Stimulated activated memory B cell treated with anti-CD40 and anti-IgM and Interleukin-4, amounts not matched to agents 10 μg/mL and 1 μg/mL and 100 μg/mL, for 72 hours (primary cell): ENCODE measurements at regions not wholly inside any gene's neighbourhood (a gene's known extent, or its start where the extent isn't known, plus 50 kb on each side); places are given as distances from the start of the nearest gene placed in this dataset.

Experiments used
- ATAC-seq: fragments of 150-1000 bp; cut with Tn5 transposase; 2 replicates; pipeline ENCODE4 v1.10.0; 2021
- H3K27ac Mint-ChIP-seq: one replicate; pipeline ENCODE4 v1.8.0; 2022; ENCODE audit warnings: mild to moderate bottlenecking, mixed read lengths
- H3K27me3 Mint-ChIP-seq: one replicate; pipeline ENCODE4 v1.8.0; 2022; ENCODE audit warnings: mixed read lengths
- H3K36me3 Mint-ChIP-seq: one replicate; pipeline ENCODE4 v1.8.0; 2022; ENCODE audit warnings: mixed read lengths
- H3K4me1 Mint-ChIP-seq: one replicate; pipeline ENCODE4 v1.8.0; 2022; ENCODE audit warnings: mixed read lengths
- H3K4me3 Mint-ChIP-seq: one replicate; pipeline ENCODE4 v1.8.0; 2022; ENCODE audit warnings: mild to moderate bottlenecking, moderate library complexity, mixed read lengths
- H3K9me3 Mint-ChIP-seq: one replicate; pipeline ENCODE4 v1.8.0; 2022; ENCODE audit warnings: mixed read lengths

DNA sequence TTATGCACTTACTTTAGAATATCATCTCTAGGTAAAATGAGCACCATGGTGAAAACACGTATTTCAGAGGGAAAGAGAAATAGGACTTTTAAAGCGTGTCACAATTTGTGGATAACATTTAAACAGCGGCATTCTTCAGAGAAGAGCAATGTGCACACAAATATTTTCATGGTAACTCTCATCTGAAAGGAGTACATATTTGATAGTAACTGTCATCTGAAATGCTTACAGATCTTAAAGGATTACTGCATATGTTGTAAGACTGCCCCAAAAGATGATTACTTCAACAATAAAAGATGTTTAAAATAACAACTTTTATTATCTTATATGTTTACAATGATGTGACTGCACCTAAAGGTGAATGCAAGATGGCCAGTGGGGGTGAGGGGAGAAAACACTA lies 408.8 kb downstream of the PLA2G4A start:
- H3K4me1 Mint-ChIP-seq, result no peaks in the 10 kb centered on the region
- ATAC-seq, result no peak
- H3K27me3 Mint-ChIP-seq, result no peaks in the 10 kb centered on the region
- no peak overlapping the region for H3K4me3 Mint-ChIP-seq
- no peak overlapping the region for H3K27ac Mint-ChIP-seq
- peaks cover 3% of the 10 kb centered on the region for H3K9me3 Mint-ChIP-seq
- no peaks in the 10 kb centered on the region for H3K36me3 Mint-ChIP-seq

DNA sequence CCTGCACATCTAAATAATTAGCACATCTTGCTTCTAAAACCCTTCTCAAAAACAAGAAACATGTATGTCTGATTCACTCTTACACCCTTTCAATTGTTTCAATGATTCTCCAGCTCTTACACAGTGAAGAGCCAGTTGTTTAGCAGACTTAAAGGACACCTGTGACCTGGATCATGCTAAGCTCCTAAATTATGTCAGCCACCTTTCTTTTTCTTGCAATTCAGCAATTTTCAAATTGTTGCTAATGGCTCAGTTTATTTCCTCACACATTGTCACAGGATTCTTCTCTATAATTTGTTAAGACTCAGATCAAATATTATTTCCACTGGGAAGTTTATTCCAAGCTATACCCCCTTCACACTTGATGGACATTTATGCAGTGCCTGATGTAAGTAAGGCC lies 413.2 kb downstream of the PLA2G4A start:
- Mint-ChIP-seq H3K27me3 (no peaks in the 10 kb centered on the region), H3K27ac (no peak overlapping the region), H3K4me3 (no peak overlapping the region), H3K36me3 (no peaks in the 10 kb centered on the region), H3K9me3 (peaks cover 2% of the 10 kb centered on the region), H3K4me1 (no peaks in the 10 kb centered on the region)
- no peak for ATAC-seq

DNA sequence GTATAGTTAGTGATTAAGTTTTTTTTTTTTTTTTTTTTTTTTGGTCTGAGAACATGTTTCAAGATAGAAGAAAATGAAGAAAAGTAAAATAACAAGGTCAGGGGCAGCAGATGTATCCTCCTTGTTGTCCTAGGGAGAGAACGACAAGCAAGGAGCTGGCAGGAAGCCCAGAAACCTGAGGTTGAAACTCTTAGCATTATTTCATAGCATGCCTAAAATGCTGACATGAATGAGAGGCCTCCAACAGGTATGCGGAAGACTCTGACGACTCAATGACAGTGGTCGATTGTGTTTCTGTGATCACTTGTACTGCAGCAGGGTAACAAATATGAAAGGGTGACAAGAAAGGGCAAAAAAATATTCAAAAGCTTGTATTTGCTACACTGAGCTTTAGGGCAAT lies 415.9 kb downstream of the PLA2G4A start:
- ATAC-seq, result no peak
- no peaks in the 10 kb centered on the region for H3K4me1 Mint-ChIP-seq
- peaks cover 3% of the 10 kb centered on the region for H3K9me3 Mint-ChIP-seq
- H3K36me3 Mint-ChIP-seq, result no peaks in the 10 kb centered on the region
- no peak overlapping the region for H3K4me3 Mint-ChIP-seq
- H3K27ac Mint-ChIP-seq, result no peak overlapping the region
- H3K27me3 Mint-ChIP-seq, result no peaks in the 10 kb centered on the region

DNA sequence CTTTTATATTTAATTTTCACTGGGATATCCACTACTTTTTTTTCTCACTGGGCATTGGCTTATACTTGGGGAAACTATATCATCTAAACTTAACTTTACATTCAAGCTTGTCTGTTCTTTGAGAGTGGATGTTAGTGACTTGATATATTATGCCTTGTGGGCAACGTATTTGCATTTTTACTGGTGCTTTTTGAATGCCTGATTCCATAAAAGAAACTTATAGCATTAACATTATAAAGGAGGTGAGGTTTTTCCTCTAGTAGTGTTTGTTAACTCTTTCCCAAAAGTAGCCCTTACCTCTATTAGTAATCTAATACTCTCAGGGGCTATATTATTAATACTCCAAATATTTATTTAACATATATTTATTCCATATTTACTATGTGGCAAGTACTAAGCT lies 416.5 kb downstream of the PLA2G4A start:
- Mint-ChIP-seq H3K4me1 (no peaks in the 10 kb centered on the region), H3K36me3 (no peaks in the 10 kb centered on the region), H3K4me3 (no peak overlapping the region), H3K27ac (no peak overlapping the region), H3K9me3 (peaks cover 3% of the 10 kb centered on the region), H3K27me3 (no peaks in the 10 kb centered on the region)
- ATAC-seq, result no peak

DNA sequence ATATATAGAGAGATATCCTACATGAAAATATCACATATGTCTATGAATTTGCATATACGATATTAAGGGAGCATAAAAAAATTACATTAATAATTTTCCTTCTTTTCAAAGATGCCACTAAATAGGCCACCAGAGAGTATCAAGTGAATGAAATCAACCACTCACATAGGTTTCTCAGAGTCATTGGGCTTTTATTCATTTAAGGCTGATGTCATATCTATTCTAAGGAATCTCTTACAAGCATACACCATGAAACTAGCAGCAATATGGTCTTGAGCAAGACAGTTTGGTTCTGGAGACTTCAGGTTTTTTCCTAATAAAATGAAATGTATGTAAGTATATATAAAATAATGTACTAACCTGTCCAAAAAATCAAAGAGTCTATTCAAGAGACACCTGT lies 420.4 kb downstream of the PLA2G4A start:
- no peaks in the 10 kb centered on the region for H3K27me3 Mint-ChIP-seq
- H3K4me3 Mint-ChIP-seq, result no peak overlapping the region
- no peaks in the 10 kb centered on the region for H3K36me3 Mint-ChIP-seq
- H3K9me3 Mint-ChIP-seq, result peaks cover 3% of the 10 kb centered on the region
- H3K4me1 Mint-ChIP-seq, result no peaks in the 10 kb centered on the region
- H3K27ac Mint-ChIP-seq, result no peak overlapping the region
- no peak for ATAC-seq

DNA sequence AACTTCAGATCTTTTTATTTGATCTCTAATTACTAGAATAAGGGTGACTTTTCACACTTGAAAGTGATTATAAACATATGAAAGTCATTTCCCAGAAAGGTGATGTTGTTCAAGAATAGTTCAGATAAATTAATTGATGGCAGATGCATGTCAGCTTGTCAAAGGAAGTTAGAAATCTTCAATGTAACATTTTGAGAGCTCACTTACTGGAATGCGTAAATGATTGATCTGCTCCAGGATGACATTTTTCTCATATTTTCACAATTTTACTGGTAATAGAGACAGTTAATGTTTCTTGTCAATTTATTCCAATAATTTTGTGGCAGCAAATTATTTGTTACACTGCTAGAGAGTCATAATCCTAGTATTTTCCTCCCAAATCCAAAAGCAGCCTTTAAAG lies 424.2 kb downstream of the PLA2G4A start:
- no peak overlapping the region for H3K27ac Mint-ChIP-seq
- no peaks in the 10 kb centered on the region for H3K9me3 Mint-ChIP-seq
- H3K4me3 Mint-ChIP-seq, result no peak overlapping the region
- H3K36me3 Mint-ChIP-seq, result no peaks in the 10 kb centered on the region
- no peaks in the 10 kb centered on the region for H3K4me1 Mint-ChIP-seq
- no peaks in the 10 kb centered on the region for H3K27me3 Mint-ChIP-seq
- ATAC-seq, result no peak

DNA sequence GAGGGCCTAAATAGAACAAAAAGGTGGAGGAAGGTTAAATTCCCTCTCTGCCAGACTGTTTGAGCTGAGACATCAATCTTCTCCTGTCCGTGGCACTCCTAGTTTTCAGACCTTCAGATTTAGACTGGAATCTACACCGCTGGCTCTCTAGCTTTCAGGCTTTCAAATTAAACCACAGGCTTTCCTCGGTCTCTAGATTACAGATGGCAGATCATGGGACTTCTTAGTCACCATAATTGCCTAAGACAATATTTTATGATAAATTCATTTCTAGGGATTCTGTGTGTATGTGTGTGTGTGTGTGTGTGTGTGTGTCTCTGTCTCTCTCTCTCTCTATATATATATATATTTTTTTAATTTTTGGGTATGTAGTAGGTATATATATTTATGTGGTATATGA lies 428.7 kb downstream of the PLA2G4A start:
- Mint-ChIP-seq H3K9me3 (no peaks in the 10 kb centered on the region), H3K4me1 (no peaks in the 10 kb centered on the region), H3K27ac (no peak overlapping the region), H3K4me3 (no peak overlapping the region), H3K27me3 (no peaks in the 10 kb centered on the region), H3K36me3 (no peaks in the 10 kb centered on the region)
- ATAC-seq, result no peak

DNA sequence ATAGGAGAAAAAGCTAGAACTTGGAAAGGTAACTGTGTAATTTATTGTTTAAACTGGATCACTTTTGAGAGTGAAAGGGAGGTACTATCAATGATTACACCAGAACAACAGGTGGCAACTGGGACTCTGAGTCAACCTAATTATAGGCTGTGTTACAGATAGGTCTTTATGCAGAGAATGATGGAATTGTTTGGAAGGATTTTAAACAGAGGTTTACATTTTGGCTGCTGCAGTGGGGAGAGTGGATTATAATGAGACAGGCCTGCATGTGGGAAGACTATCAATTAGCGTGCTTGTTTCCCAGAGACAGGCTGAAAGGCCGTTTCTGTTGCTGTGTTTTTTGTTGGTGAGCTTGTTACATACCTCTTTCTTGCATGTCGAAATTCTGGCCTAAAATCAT lies 432.9 kb downstream of the PLA2G4A start:
- Mint-ChIP-seq H3K27me3 (no peaks in the 10 kb centered on the region), H3K9me3 (no peaks in the 10 kb centered on the region), H3K4me1 (no peaks in the 10 kb centered on the region), H3K4me3 (no peak overlapping the region), H3K27ac (no peak overlapping the region), H3K36me3 (no peaks in the 10 kb centered on the region)
- ATAC-seq, result no peak

DNA sequence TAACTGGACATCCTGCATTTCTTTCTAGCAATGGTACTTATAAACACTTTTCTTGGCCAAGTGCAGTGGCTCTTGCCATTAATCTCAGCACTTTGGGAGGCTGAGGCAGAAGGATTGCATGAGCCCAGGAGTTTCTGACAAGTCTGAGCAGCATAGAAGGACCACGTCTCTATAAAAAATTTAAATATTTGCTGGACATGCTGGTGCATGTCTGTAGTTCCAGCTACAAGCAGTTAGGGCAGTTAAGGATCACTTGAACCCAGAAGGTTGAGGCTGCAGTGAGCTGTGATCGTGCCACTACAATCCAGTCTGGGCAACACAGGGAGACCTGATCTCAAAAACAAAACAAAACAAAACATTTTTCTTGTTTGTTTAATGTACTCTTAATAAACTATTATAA lies 434.0 kb downstream of the PLA2G4A start:
- H3K9me3 Mint-ChIP-seq, result no peaks in the 10 kb centered on the region
- H3K27me3 Mint-ChIP-seq, result no peaks in the 10 kb centered on the region
- no peak for ATAC-seq
- H3K4me3 Mint-ChIP-seq, result no peak overlapping the region
- H3K4me1 Mint-ChIP-seq, result no peaks in the 10 kb centered on the region
- H3K27ac Mint-ChIP-seq, result no peak overlapping the region
- H3K36me3 Mint-ChIP-seq, result no peaks in the 10 kb centered on the region

DNA sequence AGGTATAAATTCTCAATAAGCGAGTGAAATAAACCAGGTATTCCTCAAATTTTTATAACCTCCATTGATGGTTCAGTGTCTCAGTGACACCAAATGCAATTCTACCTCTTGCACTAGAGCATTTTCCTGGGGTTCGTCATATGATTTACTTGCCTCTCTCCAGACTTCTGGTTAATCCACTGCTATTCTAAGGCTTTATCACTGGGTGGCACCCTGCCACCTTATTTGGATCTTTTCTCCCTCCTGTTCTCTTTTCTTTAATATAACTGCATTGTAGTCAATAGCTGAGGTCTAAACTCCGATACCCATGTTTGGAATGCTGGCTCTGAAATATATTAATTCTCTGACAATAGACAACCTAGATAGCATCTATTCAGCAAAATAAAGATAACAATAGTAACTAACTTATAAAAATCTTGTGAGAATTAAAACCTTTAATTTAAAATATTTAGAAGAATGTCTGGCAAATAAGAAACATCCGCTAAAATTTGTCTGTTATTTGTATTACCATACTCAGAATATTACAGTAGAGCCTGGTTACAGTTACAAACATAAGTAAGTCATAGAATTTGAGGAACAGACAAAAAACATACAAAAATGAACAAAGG lies 436.4 kb downstream of the PLA2G4A start:
- no peaks in the 10 kb centered on the region for H3K9me3 Mint-ChIP-seq
- no peaks in the 10 kb centered on the region for H3K36me3 Mint-ChIP-seq
- no peak for ATAC-seq
- no peaks in the 10 kb centered on the region for H3K4me1 Mint-ChIP-seq
- no peaks in the 10 kb centered on the region for H3K27me3 Mint-ChIP-seq
- no peak overlapping the region for H3K27ac Mint-ChIP-seq
- H3K4me3 Mint-ChIP-seq, result no peak overlapping the region

DNA sequence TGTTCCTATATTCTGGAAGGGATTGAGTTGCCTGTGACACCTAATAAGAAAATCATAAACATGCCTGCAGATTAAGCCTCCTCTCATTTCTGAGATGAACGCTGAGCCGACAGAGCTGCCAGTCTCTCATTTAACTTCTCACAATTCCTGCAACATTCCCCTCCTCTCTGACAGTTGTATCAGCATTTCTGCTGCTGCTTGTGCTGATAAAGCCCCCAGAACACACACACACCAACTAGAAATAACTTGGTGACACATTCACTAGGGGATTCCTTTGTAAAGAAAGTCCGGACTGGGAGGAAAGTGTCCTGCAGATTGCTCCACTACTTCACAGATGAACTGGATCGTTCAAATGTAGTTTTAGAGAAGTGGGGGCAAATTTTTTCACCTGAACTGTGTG lies 437.3 kb downstream of the PLA2G4A start:
- no peak overlapping the region for H3K4me3 Mint-ChIP-seq
- no peak overlapping the region for H3K27ac Mint-ChIP-seq
- no peaks in the 10 kb centered on the region for H3K27me3 Mint-ChIP-seq
- H3K36me3 Mint-ChIP-seq, result no peaks in the 10 kb centered on the region
- no peak for ATAC-seq
- no peaks in the 10 kb centered on the region for H3K4me1 Mint-ChIP-seq
- no peaks in the 10 kb centered on the region for H3K9me3 Mint-ChIP-seq

DNA sequence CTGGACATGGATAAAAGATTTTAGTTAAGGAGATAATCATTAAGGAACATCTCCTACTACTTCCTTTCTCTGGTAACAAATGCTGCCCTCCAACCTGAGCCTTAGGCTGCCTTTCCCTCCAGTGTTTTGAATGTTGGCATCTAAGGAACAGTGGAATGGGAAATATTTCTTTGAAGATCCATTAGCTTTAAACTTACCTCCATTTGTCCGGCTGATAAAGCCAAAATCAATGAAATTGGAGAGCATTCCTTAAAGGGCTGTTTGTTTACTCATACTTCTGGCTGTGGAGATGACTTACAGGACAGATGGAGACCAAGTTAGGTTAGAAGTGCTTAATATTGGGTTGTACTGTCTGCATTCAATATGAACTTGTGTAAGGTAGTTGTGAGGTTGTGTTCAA lies 439.1 kb downstream of the PLA2G4A start:
- H3K36me3 Mint-ChIP-seq, result no peaks in the 10 kb centered on the region
- no peaks in the 10 kb centered on the region for H3K4me1 Mint-ChIP-seq
- H3K27me3 Mint-ChIP-seq, result no peaks in the 10 kb centered on the region
- no peak overlapping the region for H3K27ac Mint-ChIP-seq
- H3K4me3 Mint-ChIP-seq, result no peak overlapping the region
- H3K9me3 Mint-ChIP-seq, result no peaks in the 10 kb centered on the region
- ATAC-seq, result no peak

DNA sequence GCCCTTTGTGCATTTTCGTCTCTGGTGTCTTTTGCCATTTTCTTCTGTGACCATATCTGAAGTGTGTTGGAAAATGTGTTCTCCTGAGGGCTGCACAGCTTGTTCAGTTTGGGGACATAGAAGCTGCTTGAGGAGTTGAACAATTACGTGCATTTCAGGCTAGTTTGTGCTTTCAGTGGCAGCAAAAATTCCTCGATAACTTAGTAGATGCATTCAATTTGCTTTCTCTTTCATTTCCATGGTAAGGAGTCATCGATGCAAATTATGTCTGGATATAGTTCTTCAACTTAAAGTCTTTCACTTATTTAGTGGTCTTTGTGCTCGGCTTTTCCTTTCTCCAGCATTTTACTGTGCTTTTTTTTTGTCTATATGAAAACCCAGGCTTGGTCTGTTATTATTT lies 441.5 kb downstream of the PLA2G4A start:
- no peaks in the 10 kb centered on the region for H3K27me3 Mint-ChIP-seq
- H3K4me3 Mint-ChIP-seq, result no peak overlapping the region
- no peaks in the 10 kb centered on the region for H3K4me1 Mint-ChIP-seq
- no peak for ATAC-seq
- no peaks in the 10 kb centered on the region for H3K9me3 Mint-ChIP-seq
- H3K36me3 Mint-ChIP-seq, result no peaks in the 10 kb centered on the region
- H3K27ac Mint-ChIP-seq, result no peak overlapping the region

DNA sequence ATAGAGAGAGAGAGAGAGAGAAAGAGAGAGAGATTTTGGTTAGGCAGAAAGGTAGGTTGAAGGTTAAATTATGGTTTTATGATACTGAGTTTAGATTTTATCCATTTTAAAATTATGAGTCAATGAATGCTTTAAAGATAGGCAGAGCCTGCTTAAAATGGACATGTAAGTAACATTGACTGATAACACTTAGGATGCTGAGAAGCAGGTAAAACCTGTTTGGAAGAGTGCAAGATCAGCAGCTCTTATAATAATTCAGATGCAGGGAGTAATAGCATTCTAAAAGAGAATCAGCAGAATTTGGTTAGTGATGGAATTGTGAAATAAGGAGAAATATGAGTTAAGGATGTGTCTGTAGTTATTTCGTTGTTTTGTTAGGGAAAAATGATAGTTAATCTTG lies 446.6 kb downstream of the PLA2G4A start:
- H3K4me1 Mint-ChIP-seq, result no peaks in the 10 kb centered on the region
- no peak overlapping the region for H3K27ac Mint-ChIP-seq
- H3K9me3 Mint-ChIP-seq, result no peaks in the 10 kb centered on the region
- H3K27me3 Mint-ChIP-seq, result no peaks in the 10 kb centered on the region
- H3K36me3 Mint-ChIP-seq, result no peaks in the 10 kb centered on the region
- no peak overlapping the region for H3K4me3 Mint-ChIP-seq
- ATAC-seq, result no peak

DNA sequence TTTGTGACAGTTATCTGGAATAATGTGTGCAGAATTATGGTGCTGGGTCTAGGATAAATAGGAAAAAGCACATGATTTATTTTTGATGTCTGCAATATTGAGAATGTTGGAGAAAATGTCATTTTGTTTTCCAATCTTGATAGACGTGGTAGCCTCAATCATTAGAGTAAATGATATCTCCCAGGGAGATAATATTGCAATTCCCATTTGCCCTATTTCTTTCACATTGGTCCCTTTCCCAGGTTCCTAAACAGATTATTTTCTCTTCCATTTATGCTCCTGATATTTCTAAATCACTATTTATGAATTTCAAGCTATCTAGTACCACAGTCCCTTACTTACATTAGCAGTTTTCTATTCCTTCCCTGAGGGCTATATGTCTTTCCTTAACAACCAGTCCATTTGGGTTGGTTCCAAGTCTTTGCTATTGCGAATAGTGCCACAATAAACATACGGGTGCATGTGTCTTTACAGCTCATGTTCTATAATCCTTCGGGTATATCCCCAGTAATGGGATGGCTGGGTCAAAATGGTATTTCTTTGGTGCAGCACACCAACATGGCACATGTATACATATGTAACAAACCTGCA lies 447.3 kb downstream of the PLA2G4A start:
- Mint-ChIP-seq H3K9me3 (no peaks in the 10 kb centered on the region), H3K27ac (no peak overlapping the region), H3K27me3 (no peaks in the 10 kb centered on the region), H3K4me1 (no peaks in the 10 kb centered on the region), H3K36me3 (no peaks in the 10 kb centered on the region), H3K4me3 (no peak overlapping the region)
- ATAC-seq, result no peak

DNA sequence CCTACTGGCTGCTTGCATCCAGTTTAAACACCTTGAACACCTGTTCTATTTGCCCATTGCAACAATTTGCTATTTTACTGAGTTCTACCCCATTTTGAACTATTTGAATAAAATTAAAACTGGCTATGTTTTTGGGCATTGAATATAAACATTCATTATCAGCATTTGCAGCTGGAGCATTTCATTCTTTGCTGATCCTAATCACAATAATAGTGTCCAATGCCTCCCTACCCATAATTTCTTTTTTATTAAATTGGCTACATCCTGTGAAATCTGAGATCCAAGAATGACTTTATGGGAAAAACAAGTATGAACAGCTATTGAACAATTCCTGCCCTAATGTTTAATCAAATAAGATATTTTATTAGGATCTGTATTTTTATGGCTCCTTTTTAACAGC lies 447.9 kb downstream of the PLA2G4A start:
- Mint-ChIP-seq H3K36me3 (no peaks in the 10 kb centered on the region), H3K4me3 (no peak overlapping the region), H3K4me1 (no peaks in the 10 kb centered on the region), H3K27ac (no peak overlapping the region), H3K27me3 (no peaks in the 10 kb centered on the region), H3K9me3 (no peaks in the 10 kb centered on the region)
- no peak for ATAC-seq

DNA sequence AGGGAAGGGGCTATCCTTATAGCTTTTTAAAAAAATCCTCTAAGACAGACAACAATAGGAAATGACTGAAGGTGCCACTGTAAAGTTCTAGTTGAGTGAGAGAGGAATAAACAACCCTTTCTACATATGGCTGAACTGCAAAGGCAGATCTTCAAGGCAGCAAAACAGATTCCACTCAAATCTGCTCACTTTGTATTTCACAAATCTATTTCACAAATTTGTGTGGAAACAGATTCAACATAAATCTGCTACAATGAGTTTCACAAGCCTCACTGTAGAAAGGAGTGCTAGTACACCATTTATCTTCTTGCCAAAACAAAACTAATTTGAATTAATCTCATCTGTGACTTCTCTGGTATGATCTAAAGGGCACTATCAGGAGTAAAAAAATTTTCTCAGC lies 451.3 kb downstream of the PLA2G4A start:
- no peak for ATAC-seq
- H3K36me3 Mint-ChIP-seq, result no peaks in the 10 kb centered on the region
- no peaks in the 10 kb centered on the region for H3K4me1 Mint-ChIP-seq
- H3K4me3 Mint-ChIP-seq, result no peak overlapping the region
- H3K27ac Mint-ChIP-seq, result no peak overlapping the region
- H3K27me3 Mint-ChIP-seq, result no peaks in the 10 kb centered on the region
- no peaks in the 10 kb centered on the region for H3K9me3 Mint-ChIP-seq
